ENCODE measurements at regions not wholly inside any gene's neighbourhood (a gene's known extent, or its start where the extent isn't known, plus 50 kb on each side); places are given as distances from the start of the nearest gene placed in this dataset.

GRCh38 chr1:56267611-56268010, 311.8 kb downstream of the PLPP3 start:
- Histone ChIP-seq H2BK12ac (ENCODE audit: low read depth, low read length) (no peak overlapping the region), H4K20me1 (replicated peaks in 1 of 2; ENCODE audit: control insufficient read depth in 1 of 2, insufficient read depth in 2 of 2, low read length in 2 of 2) (no peaks in the 10 kb centered on the region), H3K56ac (replicated peaks; ENCODE audit: insufficient read length, low read depth, low read length) (no peak overlapping the region), H4K5ac (ENCODE audit: insufficient read length, low read depth, low read length) (no peak overlapping the region), H3K4ac (replicated peaks; ENCODE audit: insufficient read length, low read depth, low read length) (no peak overlapping the region), H2BK120ac (replicated peaks; ENCODE audit: low read depth, low read length) (no peak overlapping the region), H4K8ac (ENCODE audit: extremely low read depth, insufficient read depth, low read length) (no peak overlapping the region), H3K4me1 (replicated peaks in 1 of 4; ENCODE audit: control insufficient read depth in 3 of 4, insufficient read depth in 4 of 4, low read length in 3 of 4) (no peaks in the 10 kb centered on the region), H2AFZ (ENCODE audit: low read length) (no peak overlapping the region), H3K18ac (ENCODE audit: extremely low read depth, low read length) (no peak overlapping the region), H2BK5ac (ENCODE audit: low read depth, low read length) (no peak overlapping the region), H2AK5ac (ENCODE audit: low read depth, low read length) (no peak overlapping the region), H3K36me3 (ENCODE audit: control insufficient read depth in 2 of 4, insufficient read depth in 4 of 4, low read length in 3 of 4) (no peaks in the 10 kb centered on the region), H3K4me2 (ENCODE audit: insufficient read depth in 1 of 2, low read depth in 2 of 2, low read length in 2 of 2) (no peak overlapping the region), H2BK20ac (ENCODE audit: low read length) (no peak overlapping the region), H3K27ac (ENCODE audit: low read depth, low read length) (no peak overlapping the region), H3K9me3 (ENCODE audit: insufficient read depth in 2 of 2, low read depth in 1 of 2, low read length in 1 of 2) (no peaks in the 10 kb centered on the region), H3K14ac (ENCODE audit: insufficient read length) (no peak overlapping the region), H3K79me1 (ENCODE audit: low read depth, low read length) (no peaks in the 10 kb centered on the region), H3K23me2 (ENCODE audit: low read depth, low read length) (no peaks in the 10 kb centered on the region), H3K79me2 (ENCODE audit: control insufficient read depth in 1 of 2, insufficient read depth in 2 of 2, low read length in 2 of 2) (no peaks in the 10 kb centered on the region), H3K4me3 (ENCODE audit: extremely low read depth in 1 of 4, insufficient read depth in 2 of 4, low read depth in 3 of 4, low read length in 4 of 4) (no peak overlapping the region), H2BK15ac (ENCODE audit: low read length) (no peak overlapping the region), H3K27me3 (replicated peaks in 1 of 4; ENCODE audit: control insufficient read depth in 3 of 4, extremely low read depth in 1 of 4, insufficient read depth in 3 of 4, low read length in 3 of 4) (no peaks in the 10 kb centered on the region), H4K91ac (replicated peaks; ENCODE audit: insufficient read length, low read length) (no peak overlapping the region), H3K9ac (replicated peaks in 1 of 4; ENCODE audit: extremely low read depth in 1 of 4, low read depth in 3 of 4, low read length in 3 of 4) (no peak overlapping the region), H3K23ac (ENCODE audit: insufficient read length) (no peak overlapping the region)
- FAIRE-seq, result no peak
- POLR2A ChIA-PET (ENCODE audit: partially characterized antibody), result no interaction called here
- CTCF ChIA-PET (ENCODE audit: partially characterized antibody), result no interaction called here
- TF ChIP-seq CREB1 (IDR thresholded peaks at IDR 0.05) (no peak), BCL11A (IDR thresholded peaks at IDR 0.05; ENCODE audit: low read depth in 2 of 2, low read length in 2 of 2) (no peak), POU5F1 (IDR thresholded peaks at IDR 0.05; ENCODE audit: low read depth, low read length) (no peak), FOSL1 (IDR thresholded peaks at IDR 0.05; ENCODE audit: insufficient read depth, low read depth, low read length) (no peak), TCF12 (IDR thresholded peaks at IDR 0.05; ENCODE audit: low read depth, low read length) (no peak), SIN3A (conservative IDR thresholded peaks at IDR 0.05 in 1 of 2, IDR thresholded peaks at IDR 0.05 in 1 of 2; ENCODE audit: low read depth in 1 of 2, low read length in 2 of 2) (no peak), SAP30 (IDR thresholded peaks at IDR 0.05; ENCODE audit: insufficient read depth, insufficient replicate concordance, low read length) (no peak), BRCA1 (IDR thresholded peaks at IDR 0.05; ENCODE audit: low read depth, low read length) (no peak), GTF2F1 (IDR thresholded peaks at IDR 0.05; ENCODE audit: borderline replicate concordance, low read depth, low read length) (no peak), CHD1 (IDR thresholded peaks at IDR 0.05; ENCODE audit: low read depth, low read length) (no peak), POLR2AphosphoS5 (IDR thresholded peaks at IDR 0.05; ENCODE audit: low read depth, low read length) (no peak), RAD21 (IDR thresholded peaks at IDR 0.05 in 1 of 2, conservative IDR thresholded peaks at IDR 0.05 in 1 of 2; ENCODE audit: low read depth in 2 of 2, low read length in 2 of 2) (no peak), RXRA (IDR thresholded peaks at IDR 0.05; ENCODE audit: insufficient read depth, low read depth, low read length) (no peak), EZH2 (IDR thresholded peaks at IDR 0.05; ENCODE audit: low read depth, low read length, severe bottlenecking) (no peak), RFX5 (IDR thresholded peaks at IDR 0.05; ENCODE audit: borderline replicate concordance, low read depth, low read length) (no peak)
- no peak for DNase-seq (ENCODE audit: low read depth in 1 of 2, low spot score in 2 of 2)
- 94% methylated on average over 2 of the region's 2 CpGs; no CpG with 5 or more reads in 1 of the 2 experiments for WGBS, 2 experiments (ENCODE audit: extremely low coverage in 1 of 2, insufficient coverage in 1 of 2, insufficient read length in 1 of 2, insufficient replicate concordance in 2 of 2, low coverage in 1 of 2, low lambda C conversion rate in 2 of 2, missing lambda C conversion rate in 1 of 2)
